HT-29 (cell line): ENCODE measurements at regions not wholly inside any gene's neighbourhood (a gene's known extent, or its start where the extent isn't known, plus 50 kb on each side); places are given as distances from the start of the nearest gene placed in this dataset.
A peak's percentile ranks its signal among the peaks of the same experiment; 100 is the strongest.
"Not testable (repeated sequence)": the region's sequence is repeated elsewhere in the genome, so short reads cannot be mapped to it uniquely, and the experiment has no call there.

Experiments
- DNase-seq: peaks from one replicate; pipeline ENCODE4 v3.0.0-alpha.2; 2015; ENCODE audit warnings: low spot score

DNA sequence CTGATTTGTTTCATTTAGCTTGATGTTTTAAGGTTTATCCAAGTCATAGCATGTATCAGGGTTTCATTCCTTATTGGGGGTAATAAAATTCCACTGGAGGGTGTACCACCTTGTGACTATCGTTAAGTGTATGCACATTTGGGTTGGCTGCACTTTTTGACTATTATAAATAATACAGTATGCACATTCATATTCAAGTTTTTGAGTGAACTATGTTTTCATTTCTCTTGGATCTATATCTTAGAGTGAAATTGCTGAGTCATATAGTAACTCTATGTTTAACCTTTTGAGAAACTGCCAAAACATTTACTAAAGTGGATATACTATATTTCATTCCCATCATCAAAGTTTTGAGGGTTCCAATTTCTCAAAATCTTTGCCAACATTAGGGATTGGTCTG, 952.7 kb downstream of the TDRD15 start:
- no peak for DNase-seq

DNA sequence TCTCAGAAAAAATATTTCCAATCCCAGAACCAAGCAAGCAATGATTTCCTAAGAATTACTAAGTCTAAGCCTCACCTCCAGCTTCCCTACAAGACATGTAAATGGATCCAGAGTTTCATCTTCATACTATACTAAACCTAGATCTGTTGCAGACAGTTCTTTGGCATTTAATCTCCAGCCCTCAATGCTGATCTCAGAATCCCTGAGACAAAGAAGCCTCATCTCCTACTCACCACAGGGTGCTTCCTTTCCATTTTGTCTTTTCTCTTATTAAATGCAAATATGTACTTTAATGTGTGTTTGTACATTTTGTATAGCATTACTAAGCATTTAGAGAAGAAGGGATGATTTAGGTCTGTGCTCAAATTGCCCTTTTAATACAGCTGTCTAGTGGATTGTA, 954.9 kb downstream of the TDRD15 start:
- no peak for DNase-seq

DNA sequence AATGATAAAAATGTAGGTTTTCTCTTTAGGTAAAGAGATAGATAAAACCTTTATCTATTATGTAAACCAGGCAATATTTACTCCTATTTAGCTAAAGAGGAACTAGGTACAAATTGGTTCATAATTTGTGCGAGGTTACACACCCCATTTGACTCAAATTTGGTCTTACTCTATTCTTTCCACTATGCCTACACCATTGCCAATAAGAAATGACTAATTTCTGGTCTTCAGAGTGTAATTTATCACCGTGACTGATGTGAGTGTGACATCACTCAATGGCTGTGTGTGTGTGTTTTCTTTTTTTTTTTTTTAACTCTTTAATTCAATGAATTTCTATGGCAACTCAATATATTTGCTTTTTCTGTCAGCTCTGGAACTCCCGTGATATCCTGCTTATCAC, 955.8 kb downstream of the TDRD15 start:
- DNase-seq: no peak

DNA sequence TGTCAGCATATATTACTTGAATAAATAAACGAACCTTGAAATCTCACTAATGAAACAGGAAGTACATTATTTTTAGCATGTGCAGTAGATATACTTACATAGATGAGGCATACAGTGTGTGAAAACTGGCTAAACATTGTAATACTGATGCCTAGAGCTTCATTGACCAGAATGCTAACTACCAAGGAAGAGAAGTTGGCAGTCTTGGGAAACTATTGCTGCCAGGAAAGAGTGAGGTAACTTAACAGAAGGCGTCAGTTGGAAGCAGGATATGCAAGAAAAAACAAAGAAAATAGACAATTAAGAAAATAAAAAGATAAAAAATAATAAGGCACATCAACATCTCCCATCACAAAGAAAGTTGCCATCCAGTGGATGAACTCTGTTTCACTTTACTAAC, 963.0 kb downstream of the TDRD15 start:
- DNase-seq: no peak

DNA sequence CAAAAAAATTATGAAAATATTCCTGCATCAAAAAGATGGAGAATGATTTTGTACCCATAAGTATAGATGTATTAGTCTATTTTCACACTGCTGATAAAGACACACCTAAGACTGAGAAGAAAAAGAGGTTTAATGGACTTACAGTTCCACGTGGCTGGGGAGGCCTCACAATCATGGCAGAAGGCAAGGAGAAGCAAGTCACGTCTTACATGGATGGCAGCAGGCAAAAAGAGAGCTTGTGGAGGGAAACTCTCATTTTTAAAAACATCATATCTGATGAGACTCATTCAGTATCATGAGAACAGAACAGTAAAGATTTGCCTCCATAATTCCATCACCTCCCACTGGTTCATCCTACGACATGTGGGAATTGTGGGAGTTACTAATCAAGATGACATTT, 979.8 kb downstream of the TDRD15 start:
- not testable (repeated sequence) for DNase-seq

DNA sequence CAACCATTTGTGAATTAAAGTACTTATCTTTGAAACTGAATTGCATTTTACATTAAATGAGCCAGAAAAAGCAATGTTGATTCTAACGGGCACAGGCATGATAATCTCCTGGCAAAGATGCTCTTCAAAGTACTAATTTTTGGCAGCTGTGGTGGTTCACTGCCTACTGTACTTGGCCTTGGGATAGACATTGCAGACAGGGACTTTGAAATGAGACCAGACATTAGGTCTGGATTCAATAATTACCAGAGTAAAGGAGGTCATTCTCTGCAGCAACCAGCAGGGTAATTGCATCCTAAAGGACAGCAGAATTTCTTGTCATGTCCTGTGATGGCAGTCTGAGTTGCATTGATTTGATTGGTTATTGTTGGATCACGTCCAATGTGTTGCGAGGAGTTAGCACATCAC, 986.5 kb downstream of the TDRD15 start:
- DNase-seq: peak; percentile 6

DNA sequence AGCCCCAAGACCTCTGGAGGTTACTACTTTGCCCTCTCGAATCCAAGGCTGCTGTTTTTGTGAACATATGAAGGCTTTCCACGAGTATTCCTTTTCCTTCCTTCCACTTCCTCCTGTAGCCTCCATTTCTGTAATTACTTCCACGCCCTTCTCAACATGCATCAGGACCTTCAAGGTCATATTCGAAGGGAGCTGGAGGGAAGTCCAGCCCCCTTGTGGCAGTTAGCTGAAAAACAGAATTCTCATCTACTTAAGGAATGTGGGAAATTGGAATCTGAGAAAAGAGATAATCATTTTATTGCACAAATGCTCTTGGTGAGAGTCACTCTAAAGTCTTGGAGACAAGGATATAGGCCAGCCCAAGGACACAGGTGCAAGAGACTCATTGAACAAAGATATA, 1000.2 kb downstream of the TDRD15 start:
- no peak for DNase-seq

DNA sequence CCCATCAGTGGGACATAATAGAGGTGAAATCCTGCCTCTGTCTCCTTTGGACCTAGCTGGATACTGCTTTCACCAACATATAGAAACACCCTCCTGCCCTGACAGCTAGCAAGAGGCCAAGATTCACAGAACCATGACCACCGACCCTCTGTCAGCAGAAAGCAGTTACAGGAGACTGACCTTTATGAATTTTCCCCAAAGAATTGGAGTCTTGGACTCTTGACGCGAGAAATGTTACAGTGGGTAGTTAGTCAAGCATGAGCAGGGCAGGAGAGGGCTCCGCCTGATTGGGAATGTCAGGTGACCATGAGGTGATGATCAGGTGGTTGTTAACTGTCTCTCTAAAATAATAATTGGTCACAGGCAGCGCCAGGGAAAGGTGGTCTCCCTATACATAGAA, 1002.3 kb downstream of the TDRD15 start:
- DNase-seq: no peak

DNA sequence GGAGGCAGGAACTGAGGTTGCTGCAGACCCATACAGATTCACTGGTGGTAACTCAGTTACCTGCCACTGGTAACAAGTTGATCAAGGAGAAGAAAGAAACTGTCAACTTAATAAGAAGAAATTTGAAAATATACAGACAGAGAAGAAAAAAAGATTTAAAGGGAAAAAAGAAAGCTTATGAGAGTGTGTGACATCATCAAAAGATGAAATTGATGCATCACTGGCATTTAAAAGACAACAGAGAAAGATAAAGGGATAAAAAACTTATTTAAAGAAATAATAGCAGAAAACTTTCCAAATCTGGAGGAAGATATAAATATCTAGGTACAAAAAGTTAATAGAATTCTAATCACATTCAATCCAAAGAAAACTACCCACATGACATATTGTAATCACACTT, 1003.2 kb downstream of the TDRD15 start:
- DNase-seq: no peak

DNA sequence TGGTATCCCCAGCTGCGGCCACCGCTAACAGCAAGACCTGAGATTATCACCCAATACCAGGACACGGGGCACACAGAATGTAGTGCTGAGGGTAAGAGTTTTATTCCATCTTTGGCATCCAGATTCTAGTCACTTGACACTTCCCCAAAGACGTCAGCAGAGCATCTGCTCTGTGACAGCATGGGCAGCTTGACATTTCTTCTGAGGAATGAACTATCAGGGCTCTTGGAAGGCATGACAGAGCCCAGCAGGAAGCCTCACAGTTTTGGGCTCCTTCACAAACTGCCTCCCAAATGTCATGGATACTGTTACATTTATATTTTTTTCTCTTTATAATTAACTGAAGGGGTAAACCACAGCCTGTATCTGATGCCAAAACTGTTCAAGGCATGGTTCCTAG, 1010.7 kb downstream of the TDRD15 start:
- DNase-seq: no peak

DNA sequence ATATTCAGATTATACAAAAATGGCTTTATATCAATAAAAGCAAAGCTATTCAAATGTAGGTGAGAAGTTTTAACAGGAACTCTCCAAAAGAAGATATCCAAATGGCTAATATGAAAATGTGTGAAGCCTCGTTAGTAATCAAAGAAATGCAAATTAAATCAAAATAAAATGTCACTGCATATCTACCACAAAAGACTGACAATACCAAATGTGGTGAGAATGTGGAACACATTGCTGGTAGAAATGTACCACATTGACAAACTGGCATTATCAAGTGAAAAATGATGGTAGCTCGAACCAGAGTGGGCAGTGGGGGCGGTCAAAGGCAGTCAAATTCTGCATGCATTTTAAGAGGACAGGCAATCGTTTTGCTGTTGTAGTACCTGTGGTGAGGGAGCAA, 1012.7 kb downstream of the TDRD15 start:
- no peak for DNase-seq

DNA sequence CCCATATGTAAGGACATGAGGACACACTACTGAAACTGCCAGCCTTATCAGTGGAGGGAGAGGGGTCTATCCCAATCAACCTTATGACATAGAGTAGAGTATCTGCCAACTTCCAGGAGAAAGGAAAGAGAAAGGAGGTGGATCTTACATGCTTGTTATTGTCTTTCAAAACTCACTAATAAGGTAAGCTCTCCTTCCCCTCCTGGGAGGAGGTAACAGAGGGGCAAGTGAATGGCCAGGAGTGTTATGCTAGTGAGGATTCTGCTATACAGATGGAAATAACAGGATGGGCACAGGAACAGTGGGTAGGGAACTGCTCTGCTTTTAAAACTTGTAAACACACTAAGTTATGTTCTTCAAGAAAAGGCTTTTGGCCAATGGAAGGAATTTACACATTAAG, 1020.1 kb downstream of the TDRD15 start:
- no peak for DNase-seq

DNA sequence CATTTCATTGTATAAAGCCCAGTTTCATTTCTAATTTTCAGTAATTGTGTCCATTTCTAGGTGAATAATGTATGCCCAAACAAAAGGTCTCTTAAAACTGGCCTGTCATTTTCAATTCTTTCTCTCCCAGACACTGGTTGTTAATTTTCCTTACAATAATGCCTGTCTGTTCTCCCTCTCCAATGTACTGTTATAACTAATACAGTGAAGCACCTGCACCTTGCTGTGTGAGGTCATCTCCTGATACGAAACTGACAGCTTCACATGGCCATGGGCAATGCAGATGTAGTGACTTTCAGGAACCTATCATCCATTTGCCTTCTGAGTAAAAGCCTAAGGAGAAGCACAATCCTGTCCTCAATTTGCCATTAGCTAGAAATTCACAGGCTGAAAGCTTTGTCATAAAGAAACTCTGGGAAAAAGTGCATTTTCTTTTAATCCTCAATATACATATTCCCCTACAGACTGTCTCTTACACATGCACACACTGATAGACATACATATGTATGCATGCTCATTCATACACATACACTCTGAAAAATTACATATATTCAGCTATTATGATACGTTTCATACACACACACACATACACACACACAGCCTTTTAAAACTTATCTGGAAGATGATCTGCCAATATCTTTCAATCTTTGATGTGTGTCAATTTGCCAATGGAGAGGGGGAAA, 1030.3 kb downstream of the TDRD15 start:
- no peak for DNase-seq

DNA sequence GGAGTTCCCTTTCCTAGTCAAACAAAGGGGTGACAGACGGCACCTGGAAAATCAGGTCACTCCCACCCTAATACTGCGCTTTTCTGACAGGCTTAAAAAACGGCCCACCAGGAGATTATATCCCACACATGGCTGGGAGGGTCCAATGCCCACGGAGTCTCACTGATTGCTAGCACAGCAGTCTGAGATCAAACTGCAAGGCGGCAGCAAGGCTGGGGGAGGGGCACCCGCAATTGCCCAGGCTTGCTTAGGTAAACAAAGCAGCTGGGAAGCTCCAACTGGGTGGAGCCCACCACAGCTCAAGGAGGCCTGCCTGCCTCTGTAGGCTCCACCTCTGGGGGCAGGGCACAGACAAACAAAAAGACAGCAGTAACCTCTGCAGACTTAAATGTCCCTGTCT, 1032.9 kb downstream of the TDRD15 start:
- not testable (repeated sequence) for DNase-seq

DNA sequence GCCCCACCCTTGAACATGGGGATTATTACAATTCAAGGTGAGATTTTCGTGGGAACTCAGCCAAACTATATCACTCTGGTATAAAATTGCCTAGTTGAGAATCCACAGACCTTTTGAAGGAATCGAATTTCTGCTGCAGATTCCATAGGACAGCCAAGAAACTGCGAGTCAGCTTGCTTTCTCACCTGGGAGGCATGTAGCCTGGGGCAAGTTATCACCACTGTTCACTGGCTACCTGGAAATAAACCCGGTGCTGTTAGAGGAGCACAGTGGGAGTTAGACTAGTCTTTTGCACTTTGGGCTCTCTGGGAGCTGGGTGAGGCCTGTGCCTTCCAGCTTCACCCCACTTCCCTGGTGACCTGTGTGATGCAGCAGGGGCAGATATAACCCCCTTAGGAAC, 1043.5 kb downstream of the TDRD15 start:
- DNase-seq: no peak

DNA sequence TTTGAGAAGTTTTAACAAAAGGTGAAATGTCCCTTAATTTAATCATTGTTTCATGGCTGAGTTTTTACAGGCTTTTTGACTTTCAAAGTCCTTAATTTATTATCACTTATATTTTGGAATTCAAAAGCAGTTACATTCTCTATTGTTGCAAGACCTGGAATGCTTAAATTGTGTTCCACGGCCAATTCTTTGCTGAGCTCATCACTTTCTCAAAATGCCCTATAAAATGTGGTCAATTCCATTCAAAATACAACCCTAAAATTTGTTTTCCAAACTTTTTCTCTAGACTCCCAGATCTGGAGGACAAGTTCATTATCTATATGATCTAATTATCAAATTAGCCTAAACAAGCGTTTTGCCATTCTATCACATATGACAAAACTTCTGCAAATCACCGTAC, 1051.2 kb downstream of the TDRD15 start:
- no peak for DNase-seq

DNA sequence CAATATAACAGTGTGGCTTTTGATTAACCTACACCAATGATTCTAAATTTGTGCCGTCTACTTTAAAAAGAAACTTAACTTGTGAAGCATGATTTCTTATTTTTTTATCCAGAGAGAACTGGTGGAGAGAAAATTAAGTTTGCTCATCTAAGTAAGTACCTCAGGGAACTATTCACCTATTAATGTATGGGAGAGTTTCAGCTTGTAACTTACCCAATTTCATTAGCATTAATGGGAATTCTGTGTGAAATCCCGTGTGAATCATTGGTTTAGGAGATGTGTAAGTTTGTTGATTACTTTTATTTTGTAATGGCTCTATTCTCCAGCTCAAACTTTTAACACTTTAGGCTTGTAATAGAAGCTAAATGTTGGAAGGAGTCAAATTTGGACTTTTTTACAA, 1061.5 kb downstream of the TDRD15 start:
- DNase-seq: no peak

DNA sequence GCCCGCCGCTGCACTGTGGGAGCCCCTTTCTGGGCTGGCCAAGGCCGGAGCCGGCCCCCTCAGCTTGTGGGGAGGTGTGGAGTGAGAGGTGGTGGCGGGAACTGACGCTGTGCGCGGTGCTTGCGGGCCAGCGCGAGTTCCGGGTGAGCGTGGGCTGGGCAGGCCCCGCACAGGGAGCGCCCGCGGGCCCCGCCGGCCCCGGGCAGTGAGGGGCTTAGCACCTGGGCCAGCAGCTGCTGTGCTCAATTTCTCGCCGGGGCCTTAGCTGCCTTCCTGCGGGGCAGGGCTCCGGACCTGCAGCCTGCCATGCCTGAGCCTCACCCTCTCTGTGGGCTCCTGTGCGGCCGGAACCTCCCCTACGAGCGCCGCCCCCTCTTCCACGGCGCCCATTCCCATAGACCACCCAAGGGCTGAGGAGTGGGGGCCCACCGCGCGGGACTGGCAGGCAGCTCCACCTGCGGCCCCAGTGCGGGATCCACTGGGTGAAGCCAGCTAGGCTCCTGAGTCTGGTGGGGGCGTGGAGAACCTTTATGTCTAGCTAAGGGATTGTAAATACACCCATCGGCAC, 1062.6 kb downstream of the TDRD15 start:
- DNase-seq: not testable (repeated sequence)

DNA sequence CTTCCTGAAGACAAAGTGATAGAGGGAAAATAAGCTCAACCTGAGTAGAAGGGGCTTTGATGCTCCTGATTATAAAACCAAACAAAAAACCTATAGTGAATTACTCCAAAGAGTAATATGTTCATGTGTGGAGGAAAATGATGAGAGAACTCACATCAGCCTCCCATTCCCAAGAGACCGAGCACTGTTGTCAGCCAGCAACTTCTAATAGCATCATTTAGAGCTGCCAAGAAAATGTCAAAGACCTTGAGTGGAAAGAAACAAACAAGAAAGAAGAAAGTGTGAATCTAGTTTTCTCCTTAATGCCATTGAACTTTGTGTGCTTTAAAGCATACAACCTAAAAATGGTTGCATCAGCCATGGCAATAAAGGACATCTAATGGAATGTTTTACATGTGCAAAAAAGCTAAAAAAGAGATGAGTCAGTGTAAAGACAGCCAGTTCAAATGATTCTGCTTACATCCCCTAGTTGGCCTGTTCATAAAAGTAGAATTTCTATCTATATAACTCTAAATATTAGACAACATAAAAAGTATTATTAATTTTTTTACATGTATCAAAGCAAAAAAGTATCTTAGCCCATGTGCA, 1066.2 kb downstream of the TDRD15 start:
- no peak for DNase-seq

DNA sequence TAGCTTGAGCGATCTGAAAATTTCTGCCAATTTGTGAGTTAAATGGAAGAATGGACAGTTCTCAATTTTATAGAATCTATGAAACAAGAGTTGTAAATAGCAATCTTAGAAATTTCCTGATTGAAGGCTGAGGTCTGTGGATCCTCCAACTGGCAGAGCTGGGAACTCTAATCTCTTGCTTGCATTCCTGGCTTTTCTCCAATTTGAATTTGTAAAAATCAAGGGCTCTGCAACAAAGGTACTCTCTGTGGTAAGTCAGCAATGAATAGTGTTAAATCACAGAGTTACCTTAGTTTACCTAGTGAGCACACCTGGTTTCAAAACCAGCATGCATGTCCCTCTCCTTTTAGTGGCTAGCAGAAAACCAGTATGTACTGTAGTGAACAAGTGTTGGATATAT, 1070.5 kb downstream of the TDRD15 start:
- DNase-seq: no peak

DNA sequence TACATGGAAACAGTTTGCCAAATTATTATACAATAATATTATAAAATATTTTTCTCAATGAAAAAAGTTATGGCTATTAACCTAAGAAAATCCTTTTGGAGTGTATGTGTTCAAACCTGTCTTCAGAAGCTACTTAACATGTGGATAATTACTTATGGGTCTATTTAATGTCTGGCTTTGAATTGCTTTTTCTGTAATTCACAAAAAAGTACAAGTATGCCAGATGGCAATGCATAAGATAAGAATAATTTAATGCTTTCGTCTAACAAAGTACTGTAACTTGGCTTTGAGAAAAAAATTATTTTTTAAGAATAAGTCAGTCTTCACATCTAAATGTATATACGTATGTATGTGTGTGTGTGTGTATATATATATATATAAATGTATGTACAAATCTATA, 1073.0 kb downstream of the TDRD15 start:
- DNase-seq: no peak

DNA sequence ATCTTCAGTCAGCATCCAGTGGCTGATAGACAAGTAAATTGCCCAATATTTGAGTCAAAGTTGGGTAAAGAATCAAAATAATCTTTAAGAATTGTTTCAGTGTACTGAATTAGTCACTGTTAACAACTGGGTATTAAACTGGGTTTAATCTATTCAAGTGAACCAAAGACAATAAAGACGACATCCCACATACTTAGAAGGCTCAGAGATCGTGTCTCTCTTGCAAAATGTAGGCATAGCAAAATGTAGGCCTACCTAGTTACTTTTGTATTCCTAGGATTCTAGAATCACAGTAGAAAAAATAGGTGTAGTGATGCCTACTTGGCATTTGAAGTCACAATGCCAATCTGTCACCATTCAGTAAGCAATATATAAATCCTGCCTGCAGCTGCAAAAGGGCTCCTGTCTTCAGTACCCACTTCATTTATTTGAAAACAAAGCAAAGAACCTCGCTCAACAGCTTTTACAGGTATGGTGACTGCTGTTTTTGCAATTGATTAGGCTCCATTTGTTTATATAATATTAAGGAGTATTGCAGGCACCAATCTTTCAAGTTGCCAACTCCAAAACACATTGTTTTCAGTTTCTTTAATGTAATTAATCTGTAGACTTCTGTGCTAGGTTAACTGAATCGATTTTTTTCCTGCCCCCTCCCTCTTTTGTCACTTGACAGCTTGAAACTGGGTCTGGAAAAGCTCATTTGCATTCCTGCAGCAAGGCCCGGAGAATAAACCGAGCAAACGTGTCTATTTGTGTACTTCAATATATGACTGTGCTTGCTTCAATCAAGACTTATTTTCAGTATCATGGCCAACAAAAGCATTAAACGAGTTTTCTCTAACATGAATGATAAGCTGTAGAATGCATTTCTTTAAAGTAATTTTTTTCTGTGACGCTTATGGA, 1074.9 kb downstream of the TDRD15 start:
- no peak for DNase-seq
